ENCODE measurements at regions not wholly inside any gene's neighbourhood (a gene's known extent, or its start where the extent isn't known, plus 50 kb on each side); places are given as distances from the start of the nearest gene placed in this dataset.

GRCh38 chr11:92711926-92712325, 257.5 kb upstream of the MTNR1B start:
- TF ChIP-seq EZH2 (IDR thresholded peaks at IDR 0.05; ENCODE audit: insufficient read depth, poor library complexity, severe bottlenecking) (no peak), EZH2phosphoT487 (IDR thresholded peaks at IDR 0.05; ENCODE audit: insufficient read depth, low read depth) (no peak)

All from GM23248 (cell line).